ENCODE measurements at regions not wholly inside any gene's neighbourhood (a gene's known extent, or its start where the extent isn't known, plus 50 kb on each side); places are given as distances from the start of the nearest gene placed in this dataset.
"Not testable (repeated sequence)": the region's sequence is repeated elsewhere in the genome, so short reads cannot be mapped to it uniquely, and the experiment has no call there.

DNA sequence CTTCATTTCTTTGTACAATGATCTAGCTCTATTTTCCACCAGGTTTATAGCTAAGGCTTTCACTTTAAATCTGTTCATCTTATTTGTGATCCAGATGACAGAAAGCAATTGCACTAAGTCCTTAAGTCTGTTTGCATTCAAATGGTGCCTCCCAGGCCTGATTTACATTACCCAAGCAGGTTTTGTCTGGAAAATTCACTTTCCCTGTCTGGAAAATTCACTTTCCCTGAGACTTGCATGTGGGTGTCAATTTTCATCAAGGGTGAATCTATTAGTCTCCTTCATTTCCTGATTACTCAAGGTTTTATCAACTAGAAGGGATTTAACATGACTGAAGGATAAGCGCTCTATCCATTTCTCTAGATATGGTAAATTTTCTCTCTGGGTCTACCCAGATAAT lies 1480.2 kb upstream of the GOT2 start:
- Histone ChIP-seq H3K4me1 (no peaks in the 10 kb centered on the region), H3K4me3 (no peak overlapping the region), H3K27me3 (no peaks in the 10 kb centered on the region), H3K27ac (no peak overlapping the region), H3K36me3 (no peaks in the 10 kb centered on the region), H3K9me3 (no peaks in the 10 kb centered on the region)
- in situ Hi-C loops (cut with MboI; ENCODE audit: low pct_ligation_motif_present in 1 of 4, low pct_unique_long_range_greater_than_20kb in 1 of 4, low sequenced_read_pairs in 3 of 4) = no loop called here
- intact Hi-C loops (cut with DNase I; ENCODE audit: low total_unique reads) = no loop called here
- 86 to 100% methylated on average over 1 of the region's 1 CpG for WGBS, 2 donors (ENCODE audit: low coverage in 1 of 2)
- DNase-seq = no peak
- TF ChIP-seq EP300 (IDR thresholded peaks at IDR 0.05; ENCODE audit: low read depth) (no peak), POLR2AphosphoS5 (IDR thresholded peaks at IDR 0.05) (no peak), POLR2A (IDR thresholded peaks at IDR 0.05) (no peak)
- TF ChIP-seq, protein P1, sequence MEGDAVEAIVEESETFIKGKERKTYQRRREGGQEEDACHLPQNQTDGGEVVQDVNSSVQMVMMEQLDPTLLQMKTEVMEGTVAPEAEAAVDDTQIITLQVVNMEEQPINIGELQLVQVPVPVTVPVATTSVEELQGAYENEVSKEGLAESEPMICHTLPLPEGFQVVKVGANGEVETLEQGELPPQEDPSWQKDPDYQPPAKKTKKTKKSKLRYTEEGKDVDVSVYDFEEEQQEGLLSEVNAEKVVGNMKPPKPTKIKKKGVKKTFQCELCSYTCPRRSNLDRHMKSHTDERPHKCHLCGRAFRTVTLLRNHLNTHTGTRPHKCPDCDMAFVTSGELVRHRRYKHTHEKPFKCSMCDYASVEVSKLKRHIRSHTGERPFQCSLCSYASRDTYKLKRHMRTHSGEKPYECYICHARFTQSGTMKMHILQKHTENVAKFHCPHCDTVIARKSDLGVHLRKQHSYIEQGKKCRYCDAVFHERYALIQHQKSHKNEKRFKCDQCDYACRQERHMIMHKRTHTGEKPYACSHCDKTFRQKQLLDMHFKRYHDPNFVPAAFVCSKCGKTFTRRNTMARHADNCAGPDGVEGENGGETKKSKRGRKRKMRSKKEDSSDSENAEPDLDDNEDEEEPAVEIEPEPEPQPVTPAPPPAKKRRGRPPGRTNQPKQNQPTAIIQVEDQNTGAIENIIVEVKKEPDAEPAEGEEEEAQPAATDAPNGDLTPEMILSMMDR (IDR thresholded peaks at IDR 0.05) = no peak

DNA sequence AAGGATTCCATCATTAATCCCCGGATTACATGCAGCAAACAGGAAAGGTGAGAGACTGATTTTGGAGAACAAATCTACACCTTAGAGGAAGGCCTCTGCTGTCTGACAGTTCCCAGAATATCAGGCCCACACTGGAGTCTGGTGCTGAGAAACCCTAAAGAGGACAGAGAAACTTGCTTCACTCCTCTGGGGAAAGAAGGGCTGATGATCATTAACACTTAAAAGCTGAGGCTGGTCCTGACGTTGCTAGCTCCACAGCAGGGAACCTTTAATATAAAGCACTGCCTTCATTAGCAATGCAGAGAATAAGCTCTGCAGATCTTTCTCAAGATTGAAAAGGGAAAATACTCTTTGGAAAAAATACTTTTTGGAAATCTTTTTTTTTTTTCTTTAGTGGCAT lies 1472.4 kb upstream of the GOT2 start:
- intact Hi-C loops (cut with DNase I; ENCODE audit: low total_unique reads) (no loop called here), in situ Hi-C loops (cut with MboI; ENCODE audit: low pct_ligation_motif_present in 1 of 4, low pct_unique_long_range_greater_than_20kb in 1 of 4, low sequenced_read_pairs in 3 of 4) (no loop called here)
- 49 to 66% methylated on average over 2 of the region's 2 CpGs for WGBS, 2 donors (ENCODE audit: low coverage in 1 of 2)
- no peaks in the 10 kb centered on the region for H3K9me3 ChIP-seq
- no peaks in the 10 kb centered on the region for H3K36me3 ChIP-seq
- no peak overlapping the region for H3K27ac ChIP-seq
- no peak for TF ChIP-seq EP300 (IDR thresholded peaks at IDR 0.05; ENCODE audit: low read depth)
- no peak for TF ChIP-seq POLR2AphosphoS5 (IDR thresholded peaks at IDR 0.05)
- TF ChIP-seq POLR2A (IDR thresholded peaks at IDR 0.05) = no peak
- TF ChIP-seq, protein P1 (IDR thresholded peaks at IDR 0.05) = no peak
- no peak for DNase-seq
- H3K27me3 ChIP-seq = no peaks in the 10 kb centered on the region
- H3K4me3 ChIP-seq = no peak overlapping the region
- no peaks in the 10 kb centered on the region for H3K4me1 ChIP-seq

DNA sequence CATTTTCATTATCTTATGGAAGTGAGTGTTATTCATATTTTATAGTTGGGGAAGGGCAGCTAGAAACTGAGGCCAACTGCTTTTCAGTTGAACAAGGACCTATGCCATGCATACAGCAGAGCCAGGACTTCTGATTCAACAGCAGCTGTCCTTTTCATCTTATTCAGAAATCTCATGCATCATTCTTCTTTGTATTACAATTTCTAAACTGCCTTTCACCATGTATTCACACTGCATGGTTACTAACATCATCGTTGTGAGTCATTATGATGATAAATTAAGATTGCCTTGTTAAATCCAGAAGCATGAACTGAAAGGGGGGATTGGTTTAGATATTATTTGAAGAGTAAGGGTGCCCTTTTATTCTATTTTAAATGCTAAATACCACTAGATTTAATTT lies 1470.1 kb upstream of the GOT2 start:
- no peaks in the 10 kb centered on the region for H3K36me3 ChIP-seq
- in situ Hi-C loops (cut with MboI; ENCODE audit: low pct_ligation_motif_present in 1 of 4, low pct_unique_long_range_greater_than_20kb in 1 of 4, low sequenced_read_pairs in 3 of 4) (no loop called here), intact Hi-C loops (cut with DNase I; ENCODE audit: low total_unique reads) (no loop called here)
- H3K4me3 ChIP-seq = no peak overlapping the region
- TF ChIP-seq EP300 (IDR thresholded peaks at IDR 0.05; ENCODE audit: low read depth) (no peak), POLR2AphosphoS5 (IDR thresholded peaks at IDR 0.05) (no peak), POLR2A (IDR thresholded peaks at IDR 0.05) (no peak)
- TF ChIP-seq, protein P1 (IDR thresholded peaks at IDR 0.05) = no peak
- DNase-seq = no peak
- no peak overlapping the region for H3K27ac ChIP-seq
- no peaks in the 10 kb centered on the region for H3K9me3 ChIP-seq
- H3K27me3 ChIP-seq = no peaks in the 10 kb centered on the region
- no peaks in the 10 kb centered on the region for H3K4me1 ChIP-seq
- WGBS, 2 donors (ENCODE audit: low coverage in 1 of 2) = 67 to 76% methylated on average over 1 of the region's 1 CpG

DNA sequence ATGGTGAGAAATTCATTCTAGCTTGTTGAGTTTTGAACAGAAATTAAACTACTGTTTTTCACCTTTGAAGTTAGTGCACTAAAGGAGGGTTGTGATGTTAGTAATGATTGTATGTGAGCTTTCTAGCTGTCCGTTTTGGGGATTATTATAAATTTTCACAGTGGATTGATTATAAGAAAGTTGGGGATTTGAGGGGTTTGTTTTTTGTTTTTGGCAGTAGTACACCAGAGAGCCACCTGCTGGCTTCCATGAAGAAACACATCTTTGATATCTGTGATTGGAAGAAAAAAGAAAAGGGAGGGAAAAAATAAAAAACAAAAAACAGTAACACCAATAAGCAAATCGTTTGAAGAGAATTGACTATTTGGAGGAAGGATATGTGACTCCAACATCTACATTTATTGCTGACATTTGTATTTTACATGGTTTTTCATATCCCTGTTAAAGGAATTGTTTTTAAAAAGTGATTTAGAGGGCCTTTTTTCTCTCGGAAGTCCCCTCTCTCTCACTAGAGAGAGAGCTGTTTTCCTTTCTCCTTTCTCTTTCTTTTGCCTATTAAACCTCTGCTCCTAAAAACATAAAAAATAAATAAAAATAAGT lies 1469.5 kb upstream of the GOT2 start:
- Histone ChIP-seq H3K4me1 (no peaks in the 10 kb centered on the region), H3K4me3 (no peak overlapping the region), H3K27me3 (no peaks in the 10 kb centered on the region), H3K9me3 (no peaks in the 10 kb centered on the region), H3K36me3 (no peaks in the 10 kb centered on the region), H3K27ac (no peak overlapping the region)
- in situ Hi-C loops (cut with MboI; ENCODE audit: low pct_ligation_motif_present in 1 of 4, low pct_unique_long_range_greater_than_20kb in 1 of 4, low sequenced_read_pairs in 3 of 4) (no loop called here), intact Hi-C loops (cut with DNase I; ENCODE audit: low total_unique reads) (no loop called here)
- no peak for DNase-seq
- TF ChIP-seq, protein P1 (IDR thresholded peaks at IDR 0.05) = peak in 3 of 5 experiments; percentile 9 to 16 (median 11)
- no peak for TF ChIP-seq EP300 (IDR thresholded peaks at IDR 0.05; ENCODE audit: low read depth)
- WGBS, 2 donors (ENCODE audit: low coverage in 1 of 2) = 31 to 42% methylated on average over 3 of the region's 3 CpGs

DNA sequence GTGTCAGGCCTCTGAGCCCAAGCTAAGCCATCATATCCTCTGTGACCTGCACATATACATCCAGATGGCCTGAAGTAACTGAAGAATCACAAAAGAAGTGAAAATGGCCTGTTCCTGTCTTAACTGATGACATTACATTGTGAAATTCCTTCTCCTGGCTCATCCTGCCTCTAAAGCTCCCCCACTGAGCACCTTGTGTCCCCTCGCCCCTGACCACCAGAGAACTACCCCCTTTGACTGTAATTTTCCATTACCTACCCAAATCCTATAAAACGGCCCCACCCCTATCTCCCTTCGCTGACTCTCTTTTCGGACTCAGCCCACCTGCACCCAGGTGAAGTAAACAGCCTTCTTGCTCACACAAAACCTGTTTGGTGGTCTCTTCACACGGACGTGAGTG lies 1466.6 kb upstream of the GOT2 start:
- intact Hi-C loops (cut with DNase I; ENCODE audit: low total_unique reads); in situ Hi-C loops (cut with MboI; ENCODE audit: low pct_ligation_motif_present in 1 of 4, low pct_unique_long_range_greater_than_20kb in 1 of 4, low sequenced_read_pairs in 3 of 4): not testable (repeated sequence)

More for the DNA sequence above, 1466.6 kb upstream of the GOT2 start:
- not testable (repeated sequence) for H3K9me3 ChIP-seq, DNase-seq, H3K27ac ChIP-seq, H3K4me3 ChIP-seq, H3K4me1 ChIP-seq, H3K27me3 ChIP-seq, H3K36me3 ChIP-seq
- 67 to 77% methylated on average over 4 to 6 of the region's 6 CpGs for WGBS, 2 donors (ENCODE audit: low coverage in 1 of 2)
